ENCODE measurements at regions not wholly inside any gene's neighbourhood (a gene's known extent, or its start where the extent isn't known, plus 50 kb on each side); places are given as distances from the start of the nearest gene placed in this dataset.
"Not testable (repeated sequence)": the region's sequence is repeated elsewhere in the genome, so short reads cannot be mapped to it uniquely, and the experiment has no call there.

DNA sequence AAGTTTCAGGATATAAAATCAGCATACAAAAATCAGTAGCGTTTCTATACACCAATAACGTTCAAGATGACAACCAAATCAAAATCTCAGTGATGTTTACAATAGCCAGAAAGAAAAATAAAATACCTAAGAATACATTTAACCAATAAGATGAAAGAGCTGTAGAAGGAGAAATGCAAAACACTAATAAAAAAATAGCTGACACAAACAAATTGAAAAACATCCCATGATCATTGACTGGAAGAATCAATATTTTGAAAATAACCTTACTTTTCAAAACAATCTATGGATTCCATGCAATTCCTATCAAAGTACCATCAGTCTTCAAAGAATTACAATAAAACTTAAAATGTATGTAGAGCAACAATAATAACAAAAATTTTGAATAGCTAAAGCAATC, 1096.3 kb downstream of the FAT4 start:
- no peaks in the 10 kb centered on the region for H3K9me3 ChIP-seq (replicated peaks in 1 of 3)
- DNase-seq = no peak
- WGBS, 4 donors = 64 to 82% (median 77%) methylated on average over 2 of the region's 2 CpGs
- no peaks in the 10 kb centered on the region for H3K4me1 ChIP-seq (replicated peaks in 1 of 2)
- no peak overlapping the region for H3K27ac ChIP-seq
- no peak overlapping the region for H3K4me3 ChIP-seq
- intact Hi-C loops (cut with DNase I) = no loop called here
- no peak for TF ChIP-seq POLR2A (IDR thresholded peaks at IDR 0.05)
- TF ChIP-seq, protein P1, sequence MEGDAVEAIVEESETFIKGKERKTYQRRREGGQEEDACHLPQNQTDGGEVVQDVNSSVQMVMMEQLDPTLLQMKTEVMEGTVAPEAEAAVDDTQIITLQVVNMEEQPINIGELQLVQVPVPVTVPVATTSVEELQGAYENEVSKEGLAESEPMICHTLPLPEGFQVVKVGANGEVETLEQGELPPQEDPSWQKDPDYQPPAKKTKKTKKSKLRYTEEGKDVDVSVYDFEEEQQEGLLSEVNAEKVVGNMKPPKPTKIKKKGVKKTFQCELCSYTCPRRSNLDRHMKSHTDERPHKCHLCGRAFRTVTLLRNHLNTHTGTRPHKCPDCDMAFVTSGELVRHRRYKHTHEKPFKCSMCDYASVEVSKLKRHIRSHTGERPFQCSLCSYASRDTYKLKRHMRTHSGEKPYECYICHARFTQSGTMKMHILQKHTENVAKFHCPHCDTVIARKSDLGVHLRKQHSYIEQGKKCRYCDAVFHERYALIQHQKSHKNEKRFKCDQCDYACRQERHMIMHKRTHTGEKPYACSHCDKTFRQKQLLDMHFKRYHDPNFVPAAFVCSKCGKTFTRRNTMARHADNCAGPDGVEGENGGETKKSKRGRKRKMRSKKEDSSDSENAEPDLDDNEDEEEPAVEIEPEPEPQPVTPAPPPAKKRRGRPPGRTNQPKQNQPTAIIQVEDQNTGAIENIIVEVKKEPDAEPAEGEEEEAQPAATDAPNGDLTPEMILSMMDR (IDR thresholded peaks at IDR 0.05) = no peak
- no peaks in the 10 kb centered on the region for H3K27me3 ChIP-seq
- H3K36me3 ChIP-seq (replicated peaks in 1 of 2) = no peaks in the 10 kb centered on the region

DNA sequence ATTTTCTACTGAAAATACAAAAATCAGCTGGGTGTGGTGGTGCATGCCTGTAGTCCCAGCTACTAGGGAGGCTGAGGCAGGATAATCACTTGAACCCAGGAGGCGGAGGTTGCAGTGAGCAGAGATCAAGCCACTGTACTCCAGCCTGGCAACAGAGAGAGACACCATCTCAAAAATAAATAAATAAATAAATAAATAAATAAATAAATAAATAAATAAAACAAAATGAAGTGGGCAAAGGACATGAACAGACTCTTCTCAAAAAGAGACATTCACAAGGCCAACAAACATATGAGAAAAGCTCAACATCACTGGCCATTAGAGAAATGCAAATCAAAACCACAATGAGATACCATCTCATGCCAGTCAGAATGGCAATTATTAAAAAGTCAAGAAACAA, 1097.6 kb downstream of the FAT4 start:
- 83 to 94% (median 89%) methylated on average over 1 of the region's 1 CpG for WGBS, 4 donors
- H3K27ac ChIP-seq; intact Hi-C loops (cut with DNase I); H3K27me3 ChIP-seq; H3K9me3 ChIP-seq (replicated peaks in 1 of 3); DNase-seq; H3K36me3 ChIP-seq (replicated peaks in 1 of 2); H3K4me1 ChIP-seq (replicated peaks in 1 of 2); H3K4me3 ChIP-seq: not testable (repeated sequence)

DNA sequence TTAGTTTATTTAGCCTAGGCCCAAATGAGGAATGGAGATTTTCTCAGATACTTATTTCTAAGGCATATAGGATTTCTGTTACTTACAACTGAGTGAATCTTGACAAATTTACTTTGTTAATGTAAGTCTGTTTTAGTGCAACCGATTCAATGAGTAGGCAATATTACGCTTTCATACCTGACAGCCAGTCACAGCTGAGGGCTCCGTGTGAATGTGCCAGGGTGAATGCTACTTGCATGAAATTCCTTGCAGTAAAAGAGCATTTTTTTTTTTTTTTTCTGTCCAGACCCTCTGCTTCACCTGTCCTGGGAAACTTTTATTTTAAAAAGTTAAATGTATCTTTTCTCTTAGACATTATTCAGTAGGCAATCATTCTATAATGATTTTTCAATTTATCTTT, 1100.0 kb downstream of the FAT4 start:
- Histone ChIP-seq H3K27me3 (no peaks in the 10 kb centered on the region), H3K9me3 (replicated peaks in 1 of 3) (no peaks in the 10 kb centered on the region), H3K36me3 (replicated peaks in 1 of 2) (no peaks in the 10 kb centered on the region), H3K4me3 (no peak overlapping the region), H3K27ac (no peak overlapping the region), H3K4me1 (replicated peaks in 1 of 2) (no peaks in the 10 kb centered on the region)
- intact Hi-C loops (cut with DNase I) = no loop called here
- 76 to 78% (median 78%) methylated on average over 3 of the region's 3 CpGs for WGBS, 4 donors
- no peak for TF ChIP-seq POLR2A (IDR thresholded peaks at IDR 0.05)
- DNase-seq = no peak

DNA sequence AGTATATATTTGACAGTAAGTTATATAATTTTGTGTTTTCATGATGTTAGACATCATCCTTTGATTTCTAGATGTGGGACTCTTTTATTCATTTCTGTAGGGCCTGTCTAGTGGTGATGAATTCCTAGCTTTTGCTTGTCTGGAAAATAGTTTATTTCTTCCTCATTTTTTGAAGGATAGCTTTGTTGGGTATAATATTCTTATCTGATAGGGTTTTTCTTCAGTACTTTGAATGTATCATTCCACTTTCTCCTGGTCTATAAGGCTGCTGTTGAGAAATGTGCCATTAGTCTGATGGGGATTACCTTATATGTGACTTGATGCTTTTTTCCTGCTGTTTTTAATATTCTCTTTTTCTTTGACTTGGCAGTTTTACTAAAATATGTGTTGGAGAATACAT, 1104.5 kb downstream of the FAT4 start:
- Histone ChIP-seq H3K4me1 (replicated peaks in 1 of 2) (no peaks in the 10 kb centered on the region), H3K9me3 (replicated peaks in 1 of 3) (no peaks in the 10 kb centered on the region), H3K27me3 (no peaks in the 10 kb centered on the region), H3K4me3 (no peak overlapping the region), H3K27ac (no peak overlapping the region), H3K36me3 (replicated peaks in 1 of 2) (no peaks in the 10 kb centered on the region)
- intact Hi-C loops (cut with DNase I) = no loop called here
- TF ChIP-seq, protein P1 (IDR thresholded peaks at IDR 0.05) = no peak
- TF ChIP-seq POLR2A (IDR thresholded peaks at IDR 0.05) = no peak
- DNase-seq = no peak

DNA sequence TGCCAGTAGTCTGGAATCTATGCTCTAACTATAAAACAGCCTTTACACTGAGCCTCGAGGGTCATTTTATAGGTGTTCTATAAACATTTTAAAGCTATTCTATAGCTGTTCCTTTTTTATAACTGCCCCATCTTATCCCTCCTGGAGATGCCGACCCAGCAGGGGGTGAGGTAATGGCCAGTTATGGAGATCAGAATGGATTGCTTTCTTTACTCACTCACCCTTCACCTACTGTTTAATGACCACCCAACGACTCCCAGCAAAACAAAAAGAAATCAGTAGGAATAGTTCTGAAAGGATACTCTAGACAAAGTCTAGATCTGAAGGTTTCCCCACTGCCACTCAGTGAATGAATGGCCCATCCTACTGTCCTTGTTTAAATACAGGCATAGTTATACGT, 1113.1 kb downstream of the FAT4 start:
- H3K27me3 ChIP-seq = no peaks in the 10 kb centered on the region
- 45 to 54% (median 50%) methylated on average over 4 of the region's 4 CpGs for WGBS, 4 donors

More for the DNA sequence above, 1113.1 kb downstream of the FAT4 start:
- intact Hi-C loops (cut with DNase I) = no loop called here
- no peaks in the 10 kb centered on the region for H3K4me1 ChIP-seq (replicated peaks in 1 of 2)
- no peaks in the 10 kb centered on the region for H3K36me3 ChIP-seq (replicated peaks in 1 of 2)
- TF ChIP-seq, protein P1 (IDR thresholded peaks at IDR 0.05) = no peak
- no peak overlapping the region for H3K27ac ChIP-seq
- DNase-seq = no peak
- no peak overlapping the region for H3K4me3 ChIP-seq
- H3K9me3 ChIP-seq (replicated peaks in 1 of 3) = no peaks in the 10 kb centered on the region
